ENCODE measurements at regions not wholly inside any gene's neighbourhood (a gene's known extent, or its start where the extent isn't known, plus 50 kb on each side); places are given as distances from the start of the nearest gene placed in this dataset.

GRCh38 chr1:168980656-168981055 is 125.8 kb upstream of the ATP1B1 start:
- TF ChIP-seq CTCF (IDR thresholded peaks at IDR 0.05): no peak
- TF ChIP-seq POLR2A (IDR thresholded peaks at IDR 0.05): no peak

Measured in right lobe of liver (tissue), 4 donors.